Eye (tissue), 1 donor: ENCODE measurements at regions not wholly inside any gene's neighbourhood (a gene's known extent, or its start where the extent isn't known, plus 50 kb on each side); places are given as distances from the start of the nearest gene placed in this dataset.
A peak's percentile ranks its signal among the peaks of the same experiment; 100 is the strongest.

ENCODE experiments used
- DNase-seq: peaks from one replicate; pipeline ENCODE4 v3.0.0-alpha.2; 2015

GRCh38 chr18:38368246-38368645 is 802.6 kb upstream of the CELF4 start:
- no peak for DNase-seq

DNA sequence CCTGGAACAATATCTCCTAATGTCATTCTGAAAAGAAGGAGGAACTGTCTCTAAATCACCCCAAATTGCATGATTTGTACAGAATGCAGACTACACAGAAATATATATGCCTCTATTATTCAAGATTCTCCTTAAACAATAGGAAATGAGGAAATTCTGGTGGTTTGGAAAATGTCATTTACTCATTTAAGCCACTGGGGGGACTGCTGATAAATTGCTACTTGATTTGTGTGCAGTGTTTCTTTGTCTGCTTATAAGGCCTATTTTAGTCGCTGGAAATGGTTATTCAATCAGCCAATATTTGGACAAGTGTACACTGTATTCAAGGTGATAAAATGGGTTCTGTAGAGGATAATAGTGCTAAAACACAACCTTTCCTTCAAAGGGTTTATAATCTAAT is 801.9 kb upstream of the CELF4 start:
- no peak for DNase-seq

- peak; percentile 15 for DNase-seq
These were observed 796.7 kb upstream of the CELF4 start for GRCh38 chr18:38362286-38362792.

DNA sequence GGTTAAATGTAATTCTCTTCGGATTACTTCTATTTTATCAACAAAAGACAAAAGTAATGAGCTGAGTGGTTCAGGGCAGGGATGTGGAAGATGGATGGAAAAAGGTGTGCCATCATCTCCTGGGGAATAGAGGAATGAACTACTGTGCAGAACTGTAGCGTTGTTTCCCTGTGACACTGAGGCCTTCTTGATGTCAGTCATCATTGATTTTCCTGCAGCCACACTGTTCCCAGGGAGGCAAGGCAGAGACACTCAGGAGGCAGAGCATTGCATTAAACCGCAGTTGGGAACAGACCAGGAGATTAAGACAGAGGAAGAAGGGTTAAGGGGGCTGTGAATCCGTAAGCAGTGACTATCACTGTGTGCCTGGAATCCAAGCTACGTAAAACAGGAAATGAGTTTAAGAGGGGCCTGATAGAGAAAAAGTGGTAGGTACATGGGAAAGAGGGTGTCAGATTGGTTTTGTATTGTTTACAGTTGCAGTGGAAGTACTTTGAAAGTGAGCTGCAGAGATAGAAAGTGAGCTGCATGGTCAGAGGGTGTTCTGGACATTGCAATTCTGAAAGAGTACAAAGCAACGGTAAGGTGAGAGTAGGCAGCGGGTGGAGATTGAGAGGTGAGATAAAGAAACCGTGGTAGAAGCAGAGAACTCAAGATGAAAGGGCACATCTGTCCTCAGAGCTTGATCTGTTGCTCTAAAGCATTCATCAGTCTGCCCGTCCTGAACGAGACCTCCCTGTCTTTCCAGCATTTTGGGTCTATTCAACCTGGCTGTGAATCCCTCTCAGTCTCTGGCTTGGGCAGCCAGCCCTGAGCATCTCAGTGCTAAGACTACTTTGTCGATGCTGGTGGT is 793.4 kb upstream of the CELF4 start:
- peak; percentile 20 for DNase-seq

DNA sequence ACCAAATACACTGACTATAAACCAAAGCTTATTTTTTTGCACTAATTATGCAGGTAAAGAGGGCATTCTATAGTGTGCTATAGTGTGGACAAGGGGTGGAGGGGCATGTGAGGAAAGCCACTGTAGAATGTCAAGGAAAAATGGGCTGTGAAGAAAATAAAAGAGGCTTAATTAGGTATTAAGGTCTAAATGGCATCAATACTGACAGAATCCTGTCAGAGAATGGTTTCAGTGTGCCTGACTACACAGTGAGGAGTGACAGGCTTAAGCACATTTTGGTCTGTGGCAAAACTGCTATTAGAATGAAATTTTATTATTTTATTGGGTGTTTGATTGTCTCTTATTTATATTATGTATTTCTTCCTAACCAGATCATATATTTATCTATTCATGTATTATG is 787.6 kb upstream of the CELF4 start:
- DNase-seq: no peak

DNA sequence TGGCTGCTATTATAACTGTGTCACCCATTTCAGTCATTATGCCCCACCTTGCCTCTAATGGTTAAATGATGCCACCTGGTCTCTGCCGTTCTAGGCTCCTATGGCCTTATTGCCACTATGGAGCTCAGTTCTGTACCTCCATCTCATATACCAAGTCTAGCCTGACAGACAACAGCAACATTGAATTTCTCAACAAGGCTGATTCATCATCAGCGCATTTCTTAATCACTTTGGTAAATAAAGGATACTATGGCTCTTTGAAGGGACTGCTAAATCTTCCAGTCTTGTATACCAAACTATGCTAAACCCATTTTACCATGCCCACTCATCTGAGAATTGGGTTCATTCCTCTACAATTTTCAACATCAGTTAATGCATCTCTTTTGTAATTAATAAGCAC is 784.5 kb upstream of the CELF4 start:
- DNase-seq: no peak

DNA sequence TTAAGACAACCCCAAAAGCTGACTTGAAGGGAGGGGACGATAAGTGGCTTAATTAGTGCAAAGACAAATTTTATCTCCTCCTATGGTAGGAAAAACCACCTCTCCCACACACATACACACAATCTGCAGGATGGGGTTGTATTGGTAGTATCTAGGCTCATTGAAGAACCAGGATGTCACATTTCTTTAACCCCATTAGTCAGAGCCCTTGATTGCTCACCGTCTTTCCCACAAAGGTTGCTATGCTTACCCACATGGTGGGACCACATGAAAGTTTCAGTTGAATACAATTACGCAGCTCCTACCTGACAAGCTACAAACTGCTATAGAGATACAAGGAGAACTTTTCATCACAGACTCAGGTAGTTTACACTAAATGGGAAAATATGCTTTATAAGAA is 765.0 kb upstream of the CELF4 start:
- DNase-seq: no peak

DNA sequence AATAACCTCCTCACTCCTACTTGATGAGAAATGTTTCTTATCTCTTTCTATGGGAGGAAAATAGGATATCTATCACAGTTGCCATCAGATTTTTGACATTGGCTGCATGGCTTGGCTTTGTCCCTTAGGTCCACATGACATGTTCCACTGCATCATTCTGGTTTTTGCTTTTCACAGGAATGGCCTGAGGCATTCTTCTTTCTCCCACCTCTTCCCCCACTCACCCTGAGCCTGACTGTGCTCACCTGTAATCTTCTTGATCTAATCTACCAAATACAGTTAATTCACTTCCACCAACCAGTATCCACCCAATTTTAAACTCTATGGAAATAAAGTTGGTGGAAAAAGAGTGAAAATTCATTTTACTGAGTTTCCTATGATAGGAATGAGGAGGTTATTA is 763.5 kb upstream of the CELF4 start:
- DNase-seq: no peak

DNA sequence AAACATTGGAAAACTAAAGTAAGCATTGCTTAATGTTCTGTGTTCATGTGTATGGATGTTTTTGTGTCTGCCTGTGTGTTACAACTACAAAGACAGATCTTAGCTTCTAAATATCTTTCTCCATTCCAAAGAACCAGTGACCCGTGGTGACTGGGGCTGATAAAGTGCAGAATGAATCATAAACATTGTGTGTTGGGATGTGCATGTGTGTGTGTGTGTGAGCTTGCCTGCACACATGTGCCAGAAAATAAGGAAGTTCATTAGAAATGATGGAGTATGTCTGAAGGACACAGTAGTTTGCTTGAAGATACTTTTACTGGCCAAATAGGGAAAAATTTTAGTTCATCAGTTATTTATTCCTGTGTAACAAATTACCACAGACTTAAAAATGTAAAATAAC is 756.6 kb upstream of the CELF4 start:
- DNase-seq: peak; percentile 33

DNA sequence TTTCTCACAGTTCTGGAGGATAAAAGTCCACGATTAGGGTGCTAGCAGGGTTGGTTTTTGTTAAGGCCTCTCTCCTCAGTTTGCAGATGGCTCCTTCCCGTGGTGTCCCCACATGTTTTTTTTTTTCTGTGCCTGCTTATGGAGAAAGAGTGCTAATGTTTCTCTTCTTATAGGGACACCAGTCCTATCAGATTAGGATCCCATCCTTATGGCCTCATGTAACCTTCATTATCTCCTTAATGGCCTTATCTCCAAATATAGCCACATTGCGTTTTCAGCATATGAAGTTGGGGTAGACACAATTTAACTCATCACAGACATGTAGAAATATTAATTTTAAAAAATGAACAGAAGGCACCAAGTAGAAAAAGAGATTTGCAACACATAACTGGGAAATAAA is 755.7 kb upstream of the CELF4 start:
- DNase-seq: no peak

DNA sequence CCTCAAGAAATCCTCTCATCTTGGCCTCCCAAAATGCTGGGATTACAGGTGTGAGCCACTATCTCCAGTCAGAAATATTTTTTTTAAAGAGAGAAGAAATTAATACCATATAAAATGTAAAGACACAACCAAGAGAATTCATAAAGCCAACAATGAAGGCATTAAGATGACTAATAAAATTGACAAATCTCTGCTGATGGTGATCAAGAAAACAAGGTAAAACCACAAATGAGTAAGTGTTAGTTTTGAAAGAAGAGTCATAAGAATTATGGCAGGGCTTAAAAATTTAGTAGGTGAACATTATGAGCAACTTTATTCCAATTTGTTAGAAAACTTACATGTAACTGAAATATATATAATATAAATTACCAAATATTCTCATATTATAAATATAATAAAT is 752.8 kb upstream of the CELF4 start:
- no peak for DNase-seq

DNA sequence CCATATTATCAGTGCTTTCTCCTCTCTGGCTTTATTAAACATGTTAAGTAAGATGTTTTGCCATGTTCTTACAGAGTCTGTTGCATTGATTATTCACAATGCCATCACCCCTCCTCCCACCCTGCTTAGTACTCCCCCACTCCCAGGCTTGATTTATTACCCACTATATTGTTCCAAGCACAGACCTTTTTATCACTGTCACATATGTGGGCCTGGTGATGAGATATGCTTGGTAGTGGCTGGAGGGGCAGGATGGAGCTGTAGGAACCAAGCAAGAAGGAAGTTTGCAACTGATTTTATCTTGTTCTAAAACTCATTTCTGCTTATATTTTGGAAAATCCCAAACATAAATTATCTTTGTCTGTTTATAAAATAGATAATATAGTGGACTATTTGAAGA is 748.2 kb upstream of the CELF4 start:
- no peak for DNase-seq

DNA sequence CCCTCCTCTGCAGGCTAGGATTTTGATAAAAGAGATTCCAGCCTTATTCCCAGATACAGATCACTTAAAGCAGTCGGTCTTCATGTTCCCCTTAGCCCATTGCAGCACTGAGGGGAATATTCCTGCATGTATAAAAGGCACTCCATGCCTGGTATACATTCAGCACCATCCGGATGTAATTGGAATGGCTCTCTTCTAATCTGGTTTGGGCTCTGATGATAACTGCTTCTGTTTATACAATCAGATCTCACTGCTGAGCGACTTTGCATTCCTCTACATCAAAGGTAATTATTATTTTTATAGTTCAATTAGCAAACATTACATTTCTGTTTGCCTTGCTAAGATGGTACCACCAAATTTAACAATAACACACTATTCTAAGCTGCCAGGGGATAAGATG is 746.9 kb upstream of the CELF4 start:
- DNase-seq: no peak

GRCh38 chr18:38310936-38311335 is 745.3 kb upstream of the CELF4 start:
- no peak for DNase-seq

DNA sequence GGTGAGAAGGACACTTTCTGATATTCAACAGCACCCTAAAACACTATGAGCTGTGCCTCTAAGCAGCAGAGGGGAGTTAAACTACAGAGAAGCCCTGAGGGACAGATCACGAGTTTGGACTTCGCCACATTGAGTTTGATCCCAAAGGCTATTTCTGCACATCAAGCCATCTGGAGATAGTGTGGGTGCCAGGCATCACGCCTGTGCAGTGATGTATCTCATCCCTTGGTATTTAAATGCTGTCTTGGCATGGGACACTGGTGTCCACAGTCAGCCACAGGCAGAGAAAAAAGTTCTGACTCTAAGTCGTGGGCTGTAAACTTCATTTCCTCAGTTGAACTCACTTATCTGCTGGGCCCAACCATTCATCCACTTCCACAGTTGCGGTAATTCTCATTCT is 742.3 kb upstream of the CELF4 start:
- DNase-seq: no peak

DNA sequence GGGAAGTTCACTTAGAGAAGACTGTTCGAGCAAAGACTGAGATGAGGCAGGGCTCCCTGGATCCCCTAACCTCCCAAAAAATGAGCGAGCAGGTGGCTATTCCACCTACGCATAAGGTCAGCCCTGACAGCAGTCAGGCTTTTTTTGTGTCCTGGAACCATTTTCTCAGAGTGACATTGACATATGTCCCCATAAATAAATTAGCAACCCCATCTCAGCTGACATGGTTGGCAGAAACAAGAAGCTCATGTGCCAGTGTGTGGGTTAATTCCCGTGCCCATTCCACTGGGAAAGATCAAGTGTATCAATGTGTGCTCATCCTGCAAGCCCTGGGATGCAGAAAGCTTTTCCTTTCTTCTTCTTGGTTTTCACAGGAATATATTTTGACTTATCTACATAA is 740.4 kb upstream of the CELF4 start:
- DNase-seq: peak; percentile 17

DNA sequence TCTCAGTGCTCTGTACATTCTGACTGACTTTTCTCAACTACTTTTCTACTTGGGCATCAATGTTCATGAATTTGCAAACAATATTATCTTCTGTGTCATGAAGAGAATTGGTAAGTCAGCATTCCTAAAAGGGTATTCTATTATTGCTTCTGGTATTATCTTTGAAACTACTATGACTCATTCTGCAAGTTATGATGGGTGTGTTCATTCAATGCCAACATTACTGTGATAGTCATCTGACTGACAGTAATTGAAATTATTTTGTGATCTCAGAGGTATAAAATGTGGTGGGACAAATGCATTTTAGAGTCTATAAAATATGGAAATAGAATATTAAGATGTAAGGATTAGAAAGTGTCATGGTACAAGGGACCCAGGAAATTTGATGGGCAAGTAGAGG is 736.0 kb upstream of the CELF4 start:
- DNase-seq: no peak

- peak; percentile 72 for DNase-seq
These were observed 732.3 kb upstream of the CELF4 start for GRCh38 chr18:38297910-38298309.

DNA sequence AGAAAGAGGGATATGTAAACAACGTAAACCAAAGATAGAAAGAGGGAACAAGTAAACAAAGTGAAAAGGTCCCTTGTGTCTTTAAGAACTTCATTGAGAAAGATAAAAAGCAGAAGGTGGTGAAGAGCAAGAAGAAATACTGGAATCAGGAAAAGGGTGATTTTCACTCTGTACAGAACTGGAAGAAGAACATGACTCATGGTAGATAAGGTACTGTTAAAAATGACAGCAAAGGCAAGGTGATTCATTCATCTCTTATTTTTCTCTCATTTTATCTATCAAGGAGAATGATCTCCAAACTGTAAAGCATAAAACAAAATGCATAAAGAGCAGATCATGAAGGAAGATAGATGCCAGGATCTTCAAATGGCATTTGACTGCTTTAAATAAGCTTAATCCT is 724.6 kb upstream of the CELF4 start:
- no peak for DNase-seq

- no peak for DNase-seq
These were observed 719.4 kb upstream of the CELF4 start for GRCh38 chr18:38284972-38285371.

DNA sequence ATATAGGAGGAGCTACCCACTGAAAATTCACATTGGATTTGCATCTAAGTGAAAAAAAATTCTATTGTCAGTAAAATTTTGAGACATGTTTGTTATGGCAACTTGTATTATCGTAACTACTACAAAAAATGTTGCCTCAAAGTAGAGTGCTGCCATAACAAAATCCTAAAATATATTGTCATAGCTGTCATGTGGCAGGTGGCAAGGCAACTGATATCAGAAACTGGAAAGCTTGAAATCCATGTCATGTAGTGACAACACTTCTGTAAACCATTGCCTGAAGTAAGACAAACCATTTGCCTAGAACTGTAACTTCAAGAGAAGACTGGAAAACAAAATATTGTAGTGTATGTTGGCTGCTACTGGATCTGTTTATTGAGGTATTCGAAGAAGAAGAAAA is 697.5 kb upstream of the CELF4 start:
- no peak for DNase-seq

DNA sequence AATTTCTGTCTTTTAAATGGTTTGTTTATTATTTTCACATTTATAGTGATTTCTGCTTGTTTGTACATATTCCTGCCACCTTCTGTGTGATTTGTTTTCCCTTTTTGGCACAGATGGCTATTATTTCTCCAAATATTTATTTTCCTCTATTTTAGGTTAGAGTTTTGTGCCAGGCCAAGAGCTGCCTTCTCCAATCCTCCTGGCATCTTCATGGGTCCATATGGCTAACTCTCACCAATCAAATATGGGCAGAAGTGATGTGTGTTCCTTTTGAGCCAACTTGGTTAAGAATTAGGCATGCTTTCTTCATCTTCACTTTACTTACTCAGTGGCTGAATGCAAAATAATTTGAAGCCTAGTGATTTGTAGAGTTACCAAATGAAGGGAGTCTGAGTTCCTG is 697.1 kb upstream of the CELF4 start:
- DNase-seq: no peak

- no peak for DNase-seq
These were observed 692.1 kb upstream of the CELF4 start for GRCh38 chr18:38257661-38258060.

DNA sequence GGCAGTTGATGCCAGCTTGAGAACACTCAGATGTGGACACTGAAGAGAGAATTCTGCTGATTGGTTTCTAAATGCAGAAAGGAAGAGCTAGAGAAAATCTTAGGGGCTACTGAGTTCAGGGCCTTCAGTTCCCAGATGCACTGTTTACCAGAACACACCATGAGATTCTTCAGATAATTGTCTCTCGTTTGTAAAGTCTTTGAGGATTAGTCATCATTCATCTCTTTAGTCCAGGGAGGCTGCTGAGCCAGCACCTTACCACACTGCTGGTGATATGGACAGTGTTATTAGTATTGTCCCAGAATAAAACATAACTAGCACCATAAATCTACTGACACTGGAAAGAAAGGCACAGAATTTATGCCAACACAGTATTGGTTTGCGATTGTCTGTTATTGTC is 690.8 kb upstream of the CELF4 start:
- no peak for DNase-seq

DNA sequence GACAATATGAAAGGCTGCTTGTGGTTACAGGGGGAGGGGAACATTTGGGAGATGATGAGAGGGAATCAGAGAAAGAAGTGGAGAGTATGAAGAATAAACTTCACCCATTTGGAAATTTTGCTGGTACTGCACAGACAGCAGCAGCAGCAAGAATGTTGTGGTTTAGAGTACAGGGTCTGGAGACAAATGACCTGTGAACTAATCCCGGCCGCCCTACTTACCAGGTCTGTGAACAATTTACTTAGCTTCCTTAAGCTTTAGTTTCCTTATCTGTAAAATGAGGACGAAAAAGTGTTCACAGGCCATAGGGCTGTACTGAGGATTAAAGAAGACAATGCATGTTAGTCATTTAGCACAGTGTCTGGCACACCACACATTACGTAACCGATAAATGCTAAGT is 685.4 kb upstream of the CELF4 start:
- DNase-seq: no peak
